ENCODE measurements at regions not wholly inside any gene's neighbourhood (a gene's known extent, or its start where the extent isn't known, plus 50 kb on each side); places are given as distances from the start of the nearest gene placed in this dataset.
"Not testable (repeated sequence)": the region's sequence is repeated elsewhere in the genome, so short reads cannot be mapped to it uniquely, and the experiment has no call there.

DNA sequence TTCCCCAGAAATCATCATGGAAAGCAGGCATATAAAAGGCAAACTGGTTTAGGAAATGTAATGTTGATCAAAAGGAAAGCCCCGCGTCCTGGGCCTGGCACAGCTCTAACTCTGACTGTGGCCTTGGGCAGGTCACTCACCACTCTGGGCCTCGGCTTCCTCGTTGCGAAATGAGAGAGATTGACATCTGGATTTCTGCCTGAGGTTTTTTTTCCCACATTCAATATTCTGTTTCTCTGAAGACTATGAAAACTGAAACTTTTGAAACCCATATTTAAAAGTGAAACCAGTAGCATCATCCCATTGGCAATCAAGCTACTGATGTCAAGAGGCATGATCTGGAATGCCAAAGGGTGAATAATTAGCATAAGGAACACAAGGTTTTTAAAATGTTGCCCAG is 369.7 kb upstream of the NPVF start:
- no peak overlapping the region for H3K4me3 ChIP-seq (replicated peaks; ENCODE audit: low read depth, low read length)
- DNase-seq (ENCODE audit: low read depth), result no peak
- TF ChIP-seq, protein P1, sequence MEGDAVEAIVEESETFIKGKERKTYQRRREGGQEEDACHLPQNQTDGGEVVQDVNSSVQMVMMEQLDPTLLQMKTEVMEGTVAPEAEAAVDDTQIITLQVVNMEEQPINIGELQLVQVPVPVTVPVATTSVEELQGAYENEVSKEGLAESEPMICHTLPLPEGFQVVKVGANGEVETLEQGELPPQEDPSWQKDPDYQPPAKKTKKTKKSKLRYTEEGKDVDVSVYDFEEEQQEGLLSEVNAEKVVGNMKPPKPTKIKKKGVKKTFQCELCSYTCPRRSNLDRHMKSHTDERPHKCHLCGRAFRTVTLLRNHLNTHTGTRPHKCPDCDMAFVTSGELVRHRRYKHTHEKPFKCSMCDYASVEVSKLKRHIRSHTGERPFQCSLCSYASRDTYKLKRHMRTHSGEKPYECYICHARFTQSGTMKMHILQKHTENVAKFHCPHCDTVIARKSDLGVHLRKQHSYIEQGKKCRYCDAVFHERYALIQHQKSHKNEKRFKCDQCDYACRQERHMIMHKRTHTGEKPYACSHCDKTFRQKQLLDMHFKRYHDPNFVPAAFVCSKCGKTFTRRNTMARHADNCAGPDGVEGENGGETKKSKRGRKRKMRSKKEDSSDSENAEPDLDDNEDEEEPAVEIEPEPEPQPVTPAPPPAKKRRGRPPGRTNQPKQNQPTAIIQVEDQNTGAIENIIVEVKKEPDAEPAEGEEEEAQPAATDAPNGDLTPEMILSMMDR (IDR thresholded peaks at IDR 0.05; ENCODE audit: low read length, missing control alignments), result no peak

DNA sequence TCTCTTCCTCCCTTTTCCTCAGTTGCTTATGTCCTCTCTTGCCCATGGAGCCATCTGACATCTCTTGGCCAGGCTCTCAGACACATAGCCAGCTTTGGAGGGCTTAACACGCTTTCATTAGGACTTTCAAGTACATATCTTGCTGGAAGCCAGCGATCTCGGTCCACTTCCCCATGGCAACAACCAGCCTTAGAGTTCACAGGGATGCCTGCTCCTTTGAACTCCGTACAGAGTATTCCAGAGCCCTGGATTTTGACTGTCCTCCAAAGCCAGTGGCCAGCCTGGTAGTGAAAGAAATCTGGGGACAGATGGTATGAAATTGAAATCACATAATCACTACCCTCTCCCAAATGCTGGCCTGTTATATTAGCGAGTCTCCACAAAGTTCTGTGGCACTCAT is 370.5 kb upstream of the NPVF start:
- TF ChIP-seq, protein P1 (IDR thresholded peaks at IDR 0.05; ENCODE audit: low read length, missing control alignments), result no peak
- no peak overlapping the region for H3K4me3 ChIP-seq (replicated peaks; ENCODE audit: low read depth, low read length)
- DNase-seq (ENCODE audit: low read depth), result no peak

DNA sequence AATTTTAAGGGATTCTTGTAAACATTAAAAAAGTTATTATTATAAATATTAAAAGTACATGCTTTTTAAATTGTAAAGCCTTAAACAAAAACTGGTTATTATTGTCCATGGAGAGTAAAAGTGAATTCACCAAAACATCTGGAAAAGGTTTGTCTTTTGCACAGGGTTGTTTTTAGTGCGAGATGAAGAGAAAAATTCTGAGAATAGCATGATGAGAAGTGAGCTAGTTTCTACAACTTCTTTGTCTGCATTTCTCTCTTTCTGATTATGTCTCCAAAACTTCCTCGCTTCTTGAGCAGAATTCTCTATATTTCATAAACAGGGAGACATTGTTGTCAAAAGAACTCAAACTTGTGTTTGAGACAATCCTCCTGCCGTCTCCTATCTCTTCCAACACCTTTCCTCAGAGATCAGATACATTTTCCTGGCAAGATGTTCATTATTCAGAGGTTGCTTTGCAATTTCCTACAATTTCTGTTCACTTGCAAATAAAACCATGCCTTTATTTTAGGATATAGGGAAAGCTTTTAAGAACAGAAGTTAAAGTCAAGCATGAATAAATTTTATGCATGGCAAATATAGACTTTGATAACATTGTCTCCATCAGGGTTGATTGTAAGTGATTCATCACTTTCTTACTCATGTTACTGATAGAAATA is 372.1 kb upstream of the NPVF start:
- DNase-seq (ENCODE audit: low read depth), result no peak
- TF ChIP-seq, protein P1 (IDR thresholded peaks at IDR 0.05; ENCODE audit: low read length, missing control alignments), result no peak
- H3K4me3 ChIP-seq (replicated peaks; ENCODE audit: low read depth, low read length), result no peak overlapping the region

DNA sequence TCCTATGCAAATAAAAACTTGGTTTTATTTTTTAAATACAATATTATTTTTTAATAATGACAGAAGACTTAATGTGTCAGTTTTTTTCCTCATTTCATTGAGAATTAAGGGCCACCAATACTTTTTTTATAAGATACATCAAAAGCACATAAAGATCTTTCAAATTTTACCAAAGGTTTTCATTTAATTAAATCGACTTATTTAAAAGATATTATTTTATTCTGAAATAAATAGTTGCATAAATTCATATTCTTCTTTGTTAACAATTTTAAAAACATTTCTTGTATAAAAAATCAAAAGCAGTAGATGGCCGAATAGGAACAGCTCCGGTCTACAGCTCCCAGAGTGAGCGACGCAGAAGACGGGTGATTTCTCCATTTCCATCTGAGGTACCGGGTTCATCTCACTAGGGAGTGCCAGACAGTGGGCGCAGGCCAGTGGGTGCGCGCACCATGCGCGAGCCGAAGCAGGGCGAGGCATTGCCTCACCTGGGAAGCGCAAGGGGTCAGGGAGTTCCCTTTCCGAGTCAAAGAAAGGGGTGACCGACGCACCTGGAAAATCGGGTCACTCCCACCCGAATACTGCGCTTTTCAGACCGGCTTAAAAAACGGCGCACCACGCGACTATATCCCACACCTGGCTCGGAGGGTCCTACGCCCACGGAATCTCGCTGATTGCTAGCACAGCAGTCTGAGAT is 374.6 kb upstream of the NPVF start:
- not testable (repeated sequence) for DNase-seq (ENCODE audit: low read depth); H3K4me3 ChIP-seq (replicated peaks; ENCODE audit: low read depth, low read length)

DNA sequence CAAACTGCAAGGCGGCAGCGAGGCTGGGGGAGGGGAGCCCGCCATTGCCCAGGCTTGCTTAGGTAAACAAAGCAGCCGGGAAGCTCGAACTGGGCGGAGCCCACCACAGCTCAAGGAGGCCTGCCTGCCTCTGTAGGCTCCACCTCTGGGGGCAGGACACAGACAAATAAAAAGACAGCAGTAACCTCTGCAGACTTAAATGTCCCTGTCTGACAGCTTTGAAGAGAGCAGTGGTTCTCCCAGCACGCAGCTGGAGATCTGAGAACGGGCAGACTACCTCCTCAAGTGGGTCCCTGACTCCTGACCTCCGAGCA is 375.1 kb upstream of the NPVF start:
- not testable (repeated sequence) for H3K4me3 ChIP-seq (replicated peaks; ENCODE audit: low read depth, low read length); DNase-seq (ENCODE audit: low read depth)

DNA sequence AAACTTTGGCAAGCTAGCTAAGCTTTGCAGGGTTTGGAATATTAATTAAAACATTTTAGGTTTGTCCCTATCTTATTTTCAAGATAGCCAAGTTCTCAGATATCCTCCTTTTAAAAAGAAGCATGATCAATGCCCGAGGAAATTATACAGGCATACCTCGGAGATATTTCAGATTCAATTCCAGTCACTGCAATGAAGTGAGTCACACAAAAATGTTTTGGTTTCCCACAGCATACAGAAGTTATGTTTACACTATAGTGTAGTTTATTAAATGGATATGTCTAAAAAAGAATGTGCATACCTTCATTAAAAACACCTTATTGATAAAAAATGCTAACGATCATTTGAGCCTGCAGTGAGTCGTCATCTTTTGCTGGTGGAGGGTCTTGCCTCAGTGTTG is 382.9 kb upstream of the NPVF start:
- TF ChIP-seq, protein P1 (IDR thresholded peaks at IDR 0.05; ENCODE audit: low read length, missing control alignments), result no peak
- DNase-seq (ENCODE audit: low read depth), result no peak
- H3K4me3 ChIP-seq (replicated peaks; ENCODE audit: low read depth, low read length), result no peak overlapping the region

DNA sequence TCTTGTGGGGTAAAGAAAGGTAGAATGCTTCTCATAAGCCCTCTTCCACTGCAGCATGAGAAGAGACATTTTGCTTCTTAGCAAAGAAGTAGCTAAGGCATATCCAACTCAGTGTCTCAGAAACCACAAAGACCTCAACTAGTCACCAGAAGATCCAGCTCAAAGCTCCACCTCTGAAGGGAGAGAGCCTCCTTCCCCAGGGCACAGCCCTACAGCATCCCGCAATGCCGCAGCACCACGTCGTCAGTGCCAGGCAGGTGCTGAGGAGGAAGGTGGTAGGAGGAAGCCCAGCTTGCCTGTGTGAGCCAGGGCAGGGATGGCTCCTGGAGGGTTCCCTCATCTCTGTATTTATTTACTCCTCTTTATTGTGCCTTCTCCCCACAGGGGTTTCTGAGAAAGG is 385.6 kb upstream of the NPVF start:
- TF ChIP-seq, protein P1 (IDR thresholded peaks at IDR 0.05; ENCODE audit: low read length, missing control alignments), result no peak
- DNase-seq (ENCODE audit: low read depth), result no peak
- H3K4me3 ChIP-seq (replicated peaks; ENCODE audit: low read depth, low read length), result no peak overlapping the region

DNA sequence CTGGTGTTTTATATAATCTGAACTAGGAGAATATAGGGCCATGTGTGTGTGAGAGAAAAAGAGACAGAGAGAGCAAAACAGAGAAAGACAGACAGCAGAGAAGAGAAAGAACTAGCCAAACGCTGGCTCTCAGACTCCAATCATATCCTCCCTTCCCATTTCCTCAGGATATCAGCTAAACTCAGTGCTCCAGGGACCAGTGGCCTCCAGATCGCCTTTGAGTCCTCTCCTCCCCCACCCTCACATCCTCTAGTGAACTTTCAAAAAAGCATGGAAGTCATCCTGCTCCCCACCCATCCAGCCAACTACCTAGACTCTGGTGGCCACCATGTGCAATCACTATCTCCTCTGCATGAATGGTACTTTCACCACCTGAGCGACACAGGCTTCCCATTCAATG is 386.1 kb upstream of the NPVF start:
- no peak for DNase-seq (ENCODE audit: low read depth)
- H3K4me3 ChIP-seq (replicated peaks; ENCODE audit: low read depth, low read length), result no peak overlapping the region
- TF ChIP-seq, protein P1 (IDR thresholded peaks at IDR 0.05; ENCODE audit: low read length, missing control alignments), result no peak
